GM12872 (cell line): ENCODE measurements at regions not wholly inside any gene's neighbourhood (a gene's known extent, or its start where the extent isn't known, plus 50 kb on each side); places are given as distances from the start of the nearest gene placed in this dataset.

Source experiments
- CTCF ChIP-seq: IDR thresholded peaks from 3 replicates; pipeline ENCODE4 v1.5.1; 2011; ENCODE audit warnings: low read depth, mild to moderate bottlenecking, low read length, moderate library complexity; ENCODE audit not compliant: insufficient read depth

- TF ChIP-seq CTCF: no peak
These were observed 86.2 kb upstream of the CACUL1 start for GRCh38 chr10:118840776-118841468.

- no peak for TF ChIP-seq CTCF
These were observed 87.3 kb upstream of the CACUL1 start for GRCh38 chr10:118841881-118842605.

- no peak for TF ChIP-seq CTCF
These were observed 88.3 kb upstream of the CACUL1 start for GRCh38 chr10:118842843-118843624.

- no peak for TF ChIP-seq CTCF
These were observed 89.0 kb upstream of the CACUL1 start for GRCh38 chr10:118843647-118844265.

GRCh38 chr10:118844731-118845521 is 90.2 kb upstream of the CACUL1 start:
- TF ChIP-seq CTCF: no peak

GRCh38 chr10:118845776-118846175 is 91.0 kb upstream of the CACUL1 start:
- no peak for TF ChIP-seq CTCF
